ENCODE measurements at regions not wholly inside any gene's neighbourhood (a gene's known extent, or its start where the extent isn't known, plus 50 kb on each side); places are given as distances from the start of the nearest gene placed in this dataset.
"Not testable (repeated sequence)": the region's sequence is repeated elsewhere in the genome, so short reads cannot be mapped to it uniquely, and the experiment has no call there.

DNA sequence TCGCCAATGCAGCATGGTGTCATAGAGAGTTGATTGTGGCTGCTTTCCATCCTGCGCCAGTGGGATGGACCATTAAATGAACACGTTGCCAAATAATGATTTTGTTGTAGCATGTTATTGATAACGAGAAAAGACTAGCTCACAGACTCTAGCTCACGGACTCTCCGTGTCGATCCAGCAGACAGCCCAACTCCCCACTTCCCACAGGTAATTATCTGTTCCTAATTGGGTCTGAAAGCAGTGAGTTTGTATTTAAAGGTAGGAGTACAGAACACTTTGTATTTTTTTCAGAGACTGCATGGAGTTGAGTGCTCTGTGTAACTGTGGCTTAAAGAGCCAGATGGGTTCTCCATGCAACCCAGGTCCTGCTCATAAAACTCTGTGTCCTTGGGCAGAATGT lies 1250.5 kb downstream of the TYW1 start:
- TF ChIP-seq, protein P1, sequence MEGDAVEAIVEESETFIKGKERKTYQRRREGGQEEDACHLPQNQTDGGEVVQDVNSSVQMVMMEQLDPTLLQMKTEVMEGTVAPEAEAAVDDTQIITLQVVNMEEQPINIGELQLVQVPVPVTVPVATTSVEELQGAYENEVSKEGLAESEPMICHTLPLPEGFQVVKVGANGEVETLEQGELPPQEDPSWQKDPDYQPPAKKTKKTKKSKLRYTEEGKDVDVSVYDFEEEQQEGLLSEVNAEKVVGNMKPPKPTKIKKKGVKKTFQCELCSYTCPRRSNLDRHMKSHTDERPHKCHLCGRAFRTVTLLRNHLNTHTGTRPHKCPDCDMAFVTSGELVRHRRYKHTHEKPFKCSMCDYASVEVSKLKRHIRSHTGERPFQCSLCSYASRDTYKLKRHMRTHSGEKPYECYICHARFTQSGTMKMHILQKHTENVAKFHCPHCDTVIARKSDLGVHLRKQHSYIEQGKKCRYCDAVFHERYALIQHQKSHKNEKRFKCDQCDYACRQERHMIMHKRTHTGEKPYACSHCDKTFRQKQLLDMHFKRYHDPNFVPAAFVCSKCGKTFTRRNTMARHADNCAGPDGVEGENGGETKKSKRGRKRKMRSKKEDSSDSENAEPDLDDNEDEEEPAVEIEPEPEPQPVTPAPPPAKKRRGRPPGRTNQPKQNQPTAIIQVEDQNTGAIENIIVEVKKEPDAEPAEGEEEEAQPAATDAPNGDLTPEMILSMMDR (IDR thresholded peaks at IDR 0.05; ENCODE audit: insufficient read depth, low read length, poor library complexity, severe bottlenecking) = no peak
- no peak for DNase-seq (ENCODE audit: extremely low read depth, insufficient read length)
- H3K36me3 ChIP-seq (ENCODE audit: control insufficient read depth, insufficient read depth, low read length) = no peaks in the 10 kb centered on the region
- H3K4me3 ChIP-seq (replicated peaks; ENCODE audit: low read depth, low read length) = no peak overlapping the region
- H3K27me3 ChIP-seq (replicated peaks; ENCODE audit: control insufficient read depth, insufficient read depth, low read length) = no peaks in the 10 kb centered on the region

DNA sequence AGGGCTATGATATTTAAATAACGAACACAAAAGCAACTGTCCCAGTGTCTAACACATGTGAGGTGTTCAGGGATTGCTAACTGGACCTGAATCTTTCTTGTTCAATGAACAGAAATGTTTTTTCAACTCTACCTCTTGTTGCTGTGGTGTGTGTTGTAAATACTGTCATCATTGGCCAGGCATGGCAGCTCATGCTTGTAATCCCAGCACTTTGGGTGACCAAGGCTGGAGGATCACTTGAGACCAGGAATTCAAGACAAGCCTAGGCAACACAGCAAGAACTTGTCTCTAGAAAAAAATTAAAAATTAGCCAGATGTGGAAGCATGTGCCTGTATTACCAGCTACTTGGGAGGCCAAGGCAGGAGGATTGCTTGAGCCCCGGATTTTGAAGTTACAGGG lies 1250.9 kb downstream of the TYW1 start:
- TF ChIP-seq, protein P1 (IDR thresholded peaks at IDR 0.05; ENCODE audit: insufficient read depth, low read length, poor library complexity, severe bottlenecking) = no peak
- no peaks in the 10 kb centered on the region for H3K27me3 ChIP-seq (replicated peaks; ENCODE audit: control insufficient read depth, insufficient read depth, low read length)
- no peak for DNase-seq (ENCODE audit: extremely low read depth, insufficient read length)
- H3K4me3 ChIP-seq (replicated peaks; ENCODE audit: low read depth, low read length) = no peak overlapping the region
- H3K36me3 ChIP-seq (ENCODE audit: control insufficient read depth, insufficient read depth, low read length) = no peaks in the 10 kb centered on the region

DNA sequence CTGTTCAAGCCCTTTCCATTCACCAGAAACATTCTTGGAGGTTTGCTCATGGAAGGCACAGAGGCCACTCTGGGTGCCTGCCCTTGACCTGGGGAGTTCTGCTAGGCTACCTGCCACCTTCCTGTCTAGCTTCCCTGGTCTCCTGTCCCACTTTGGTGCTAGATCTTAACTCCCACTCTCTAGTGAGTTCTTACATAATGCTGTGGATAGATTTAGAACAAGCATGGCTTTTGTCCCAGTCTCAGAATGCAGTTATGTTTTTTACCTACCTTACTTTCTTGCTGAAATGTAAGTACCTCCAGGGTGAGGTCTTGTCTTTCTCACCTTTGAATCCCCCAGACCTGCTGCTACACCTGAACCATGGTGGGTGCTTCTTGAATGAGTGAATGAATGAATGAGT lies 1252.3 kb downstream of the TYW1 start:
- no peaks in the 10 kb centered on the region for H3K36me3 ChIP-seq (ENCODE audit: control insufficient read depth, insufficient read depth, low read length)
- TF ChIP-seq, protein P1 (IDR thresholded peaks at IDR 0.05; ENCODE audit: insufficient read depth, low read length, poor library complexity, severe bottlenecking) = no peak
- H3K4me3 ChIP-seq (replicated peaks; ENCODE audit: low read depth, low read length) = no peak overlapping the region
- H3K27me3 ChIP-seq (replicated peaks; ENCODE audit: control insufficient read depth, insufficient read depth, low read length) = no peaks in the 10 kb centered on the region
- DNase-seq (ENCODE audit: extremely low read depth, insufficient read length) = no peak

DNA sequence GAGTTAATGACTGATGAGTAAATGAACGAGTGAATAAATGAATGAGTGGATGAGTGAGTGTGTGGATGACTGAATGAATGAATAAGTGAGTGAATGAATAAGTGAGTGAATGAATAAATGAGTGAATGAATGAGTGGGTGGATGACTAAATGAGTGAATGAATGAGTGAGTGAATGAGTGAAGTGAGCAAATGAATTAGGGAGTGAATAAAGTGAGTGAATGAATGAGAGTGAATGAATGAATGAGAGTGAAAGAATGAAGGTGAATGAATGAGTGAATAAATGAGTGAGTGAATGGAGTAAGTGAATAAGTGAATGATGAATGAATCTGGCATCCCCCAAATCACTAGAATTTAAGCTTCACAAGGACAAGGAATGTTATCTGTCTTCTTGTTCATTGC lies 1253.0 kb downstream of the TYW1 start:
- TF ChIP-seq, protein P1 (IDR thresholded peaks at IDR 0.05; ENCODE audit: insufficient read depth, low read length, poor library complexity, severe bottlenecking) = no peak
- Histone ChIP-seq H3K4me3 (replicated peaks; ENCODE audit: low read depth, low read length) (no peak overlapping the region), H3K27me3 (replicated peaks; ENCODE audit: control insufficient read depth, insufficient read depth, low read length) (no peaks in the 10 kb centered on the region), H3K36me3 (ENCODE audit: control insufficient read depth, insufficient read depth, low read length) (no peaks in the 10 kb centered on the region)
- no peak for DNase-seq (ENCODE audit: extremely low read depth, insufficient read length)

DNA sequence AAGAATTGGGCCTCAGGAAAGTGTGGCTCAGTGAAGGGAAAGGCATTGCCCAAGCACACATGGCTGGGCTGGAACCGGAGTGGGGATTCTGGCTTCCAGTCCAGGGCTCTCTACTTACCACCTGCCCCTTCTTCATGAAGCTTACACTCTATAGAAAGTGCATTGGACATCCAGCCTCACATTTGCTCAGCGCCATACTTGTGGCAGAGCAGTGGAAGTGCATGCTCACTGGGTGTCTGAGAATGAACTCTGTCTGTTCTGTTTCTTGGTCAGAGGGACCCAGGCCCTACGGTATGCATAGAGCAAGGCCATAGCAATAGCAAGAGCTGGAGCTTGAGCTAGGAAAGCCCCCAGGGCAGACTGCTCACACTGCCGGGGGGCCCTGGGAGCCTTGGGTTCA lies 1253.5 kb downstream of the TYW1 start:
- DNase-seq (ENCODE audit: extremely low read depth, insufficient read length) = no peak
- Histone ChIP-seq H3K4me3 (replicated peaks; ENCODE audit: low read depth, low read length) (no peak overlapping the region), H3K27me3 (replicated peaks; ENCODE audit: control insufficient read depth, insufficient read depth, low read length) (no peaks in the 10 kb centered on the region), H3K36me3 (ENCODE audit: control insufficient read depth, insufficient read depth, low read length) (no peaks in the 10 kb centered on the region)
- TF ChIP-seq, protein P1 (IDR thresholded peaks at IDR 0.05; ENCODE audit: insufficient read depth, low read length, poor library complexity, severe bottlenecking) = no peak

DNA sequence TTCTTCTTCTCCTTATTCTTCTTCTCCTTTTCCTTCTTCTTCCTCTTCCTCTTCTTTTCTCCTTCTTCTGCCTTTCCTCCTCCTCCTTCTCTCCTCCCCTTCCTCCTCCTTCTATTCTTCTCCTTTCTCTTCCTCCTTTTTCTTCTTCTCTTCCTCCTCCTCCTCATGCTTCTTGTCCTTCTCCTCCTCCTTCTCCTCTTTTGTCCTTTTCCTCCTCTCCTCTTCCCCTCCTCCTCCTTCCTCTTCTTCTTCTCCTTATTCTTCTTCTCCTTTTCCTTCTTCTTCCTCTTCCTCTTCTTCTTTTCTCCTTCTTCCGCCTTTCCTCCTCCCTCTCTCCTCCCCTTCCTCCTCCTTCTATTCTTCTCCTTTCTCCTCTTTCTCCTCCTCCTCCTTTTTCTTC lies 1258.2 kb downstream of the TYW1 start:
- H3K36me3 ChIP-seq (ENCODE audit: control insufficient read depth, insufficient read depth, low read length); DNase-seq (ENCODE audit: extremely low read depth, insufficient read length); H3K27me3 ChIP-seq (replicated peaks; ENCODE audit: control insufficient read depth, insufficient read depth, low read length); H3K4me3 ChIP-seq (replicated peaks; ENCODE audit: low read depth, low read length): not testable (repeated sequence)

Measured in GM06990 (cell line).